Gastroesophageal sphincter (tissue), 4 donors: ENCODE measurements at regions not wholly inside any gene's neighbourhood (a gene's known extent, or its start where the extent isn't known, plus 50 kb on each side); places are given as distances from the start of the nearest gene placed in this dataset.

ENCODE experiments used
- ATAC-seq: fragments of 150-250 bp; one replicate; pipeline ENCODE4 v1.9.1; 2016; ENCODE audit warnings: mild to moderate bottlenecking, moderate library complexity
- H3K27ac ChIP-seq, 4 donors: fragments of 200-600 bp; sonication (generic) in 3 of 4; 1 replicate in 3 of 4; 2 replicates in 1 of 4; pipeline ENCODE4 v1.5.1; 2016 to 2019
- H3K27me3 ChIP-seq: fragments of 200-600 bp; sonication (generic); one replicate; pipeline ENCODE4 v1.5.1; 2019
- H3K36me3 ChIP-seq, 2 donors: fragments of 200-600 bp; sonication (generic); one replicate each; pipeline ENCODE4 v1.5.1; 2019; ENCODE audit warnings: control low read depth in 1 of 2
- H3K4me1 ChIP-seq, 3 donors: fragments of 200-600 bp; sonication (generic); 1 replicate in 2 of 3; 2 replicates in 1 of 3; pipeline ENCODE4 v1.5.1; 2016 to 2019; ENCODE audit warnings: control low read depth in 2 of 3
- H3K4me3 ChIP-seq, 2 donors: fragments of 200-600 bp; sonication (generic); one replicate each; pipeline ENCODE4 v1.5.1; 2019; ENCODE audit warnings: mild to moderate bottlenecking in 1 of 2, moderate library complexity in 1 of 2
- H3K9me3 ChIP-seq, 3 donors: fragments of 200-600 bp; sonication (generic); one replicate each; pipeline ENCODE4 v1.5.1; 2017 to 2019; ENCODE audit warnings: control low read depth in 2 of 3
- CTCF ChIP-seq, 4 experiments: fragments of 200-600 bp in 2 of 4; fragments of 450-650 bp in 2 of 4; sonication (generic) in 1 of 4; IDR thresholded peaks; one replicate each; pipeline ENCODE4 v1.5.1; 2017 to 2019; ENCODE audit warnings: antibody characterized with exemption in 4 of 4, mild to moderate bottlenecking in 2 of 4, moderate library complexity in 2 of 4
- EP300 ChIP-seq: sonication (generic); formaldehyde crosslinking; IDR thresholded peaks from one replicate; pipeline ENCODE4 v1.6.1; 2017; ENCODE audit warnings: antibody characterized with exemption, mild to moderate bottlenecking
- POLR2A ChIP-seq, 2 donors: fragments of 450-650 bp; IDR thresholded peaks; one replicate each; pipeline ENCODE4 v1.6.1; 2017; ENCODE audit warnings: antibody characterized with exemption in 2 of 2, mild to moderate bottlenecking in 2 of 2, moderate library complexity in 1 of 2
- POLR2AphosphoS5 ChIP-seq: sonication (generic); formaldehyde crosslinking; IDR thresholded peaks from one replicate; pipeline ENCODE4 v1.6.1; 2017; ENCODE audit warnings: antibody characterized with exemption
- WGBS, 2 donors: methylation state at CpG; one replicate each; pipeline ENCODE4 v1.1.5; 2018; ENCODE audit warnings: low coverage in 1 of 2; 5-methylcytosine and 5-hydroxymethylcytosine counted together

- Histone ChIP-seq H3K4me3 (no peak overlapping the region), H3K27ac (no peak overlapping the region), H3K27me3 (no peaks in the 10 kb centered on the region), H3K4me1 (peaks cover 0 to 4% (median 0%) of the 10 kb centered on the region in 3 donors), H3K9me3 (peaks cover 0 to 9% (median 0%) of the 10 kb centered on the region in 3 donors), H3K36me3 (no peaks in the 10 kb centered on the region)
- no peak for TF ChIP-seq POLR2AphosphoS5
- ATAC-seq = no peak
Observed at GRCh38 chr6:166101819-166102419, 65.7 kb downstream of the TBXT start.

DNA sequence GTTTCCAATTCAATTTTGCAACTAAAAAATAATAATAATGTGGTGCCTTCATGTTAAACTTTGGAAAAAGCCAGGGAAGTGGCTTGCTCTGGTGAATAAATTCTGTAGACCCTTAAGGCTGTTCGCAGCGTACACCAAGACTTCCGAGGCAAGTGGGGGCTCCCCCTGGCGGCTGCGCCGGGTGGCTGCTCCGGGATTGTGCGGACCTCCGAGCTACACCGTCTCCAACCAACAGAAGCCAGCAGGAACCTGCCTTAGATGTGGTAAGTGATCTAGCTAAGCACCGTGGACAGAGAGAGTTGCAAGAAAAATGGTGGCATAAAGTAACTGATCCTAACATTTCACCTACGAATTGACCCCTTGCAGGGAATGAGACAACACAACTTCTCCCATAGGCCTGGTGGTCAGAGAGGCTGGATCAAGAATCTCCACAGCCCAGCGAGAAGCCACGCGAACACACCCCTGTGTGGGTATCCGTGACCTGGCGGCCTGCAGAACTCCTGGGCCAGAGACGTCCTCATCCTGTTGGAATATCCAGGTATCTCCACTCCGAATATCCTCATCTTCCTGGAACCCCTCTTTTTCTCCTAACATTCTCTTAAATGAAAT lies 69.6 kb downstream of the TBXT start:
- WGBS, 2 donors = 10 to 36% methylated on average over 2 to 5 of the region's 19 CpGs
- Histone ChIP-seq H3K36me3 (no peaks in the 10 kb centered on the region), H3K27me3 (no peaks in the 10 kb centered on the region), H3K4me3 (peak overlapping the region; percentile 20 to 47), H3K27ac (no peak overlapping the region), H3K4me1 (no peaks in the 10 kb centered on the region), H3K9me3 (peaks cover 0 to 9% (median 0%) of the 10 kb centered on the region in 3 donors)
- TF ChIP-seq POLR2A (IDR thresholded peaks at IDR 0.05) = no peak
- peak; percentile 83 to 92 (median 90) for TF ChIP-seq CTCF (IDR thresholded peaks at IDR 0.05)
- peak; percentile 89 for ATAC-seq

DNA sequence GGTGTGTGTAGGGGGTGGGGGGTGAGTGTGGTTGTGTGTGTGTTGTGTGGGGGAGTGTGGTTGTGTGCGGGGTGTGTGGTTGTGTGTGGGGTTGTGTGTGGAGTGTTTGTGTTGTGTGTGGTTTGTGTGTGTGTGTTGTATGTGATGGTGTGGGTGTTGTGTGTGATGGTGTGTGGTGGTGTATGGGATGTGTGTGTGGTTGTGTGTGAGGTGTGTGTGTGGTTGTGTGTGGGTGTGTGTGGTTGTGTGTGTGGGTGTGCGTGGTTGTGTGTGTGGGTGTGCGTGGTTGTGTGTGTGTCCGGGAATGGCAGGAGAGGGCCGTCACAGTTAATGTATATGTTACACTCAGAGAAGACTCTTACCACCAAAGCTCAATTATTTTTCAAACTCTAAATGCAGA lies 79.8 kb downstream of the TBXT start:
- Histone ChIP-seq H3K4me3 (no peak overlapping the region), H3K9me3 (no peaks in the 10 kb centered on the region), H3K4me1 (no peaks in the 10 kb centered on the region), H3K27ac (no peak overlapping the region), H3K27me3 (no peaks in the 10 kb centered on the region), H3K36me3 (no peaks in the 10 kb centered on the region)
- no peak for ATAC-seq
- 78 to 90% methylated on average over 3 to 4 of the region's 5 CpGs for WGBS, 2 donors
- TF ChIP-seq POLR2AphosphoS5 = no peak
- TF ChIP-seq CTCF (IDR thresholded peaks at IDR 0.05) = no peak
- no peak for TF ChIP-seq POLR2A (IDR thresholded peaks at IDR 0.05)

DNA sequence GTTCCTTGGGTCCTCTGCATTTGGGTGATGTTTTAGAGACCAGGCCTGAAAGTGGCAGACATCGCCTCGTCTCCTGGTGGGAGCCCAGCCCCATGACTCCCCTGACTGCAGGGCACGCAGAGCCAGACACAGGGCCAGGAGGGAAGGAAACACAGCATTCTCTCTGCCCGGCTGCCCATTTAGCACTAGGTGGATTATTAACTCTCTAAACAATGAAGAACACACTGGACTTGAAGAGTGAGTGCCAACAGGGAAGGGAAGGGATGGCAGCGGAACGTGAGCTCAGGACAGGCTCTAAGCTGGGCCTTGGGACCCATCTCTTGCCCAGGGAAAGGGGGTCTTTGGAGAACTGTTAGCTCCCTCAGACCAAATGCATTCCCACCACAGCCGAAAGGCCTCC lies 80.4 kb downstream of the TBXT start:
- Histone ChIP-seq H3K36me3 (no peaks in the 10 kb centered on the region), H3K27ac (no peak overlapping the region), H3K27me3 (no peaks in the 10 kb centered on the region), H3K4me3 (no peak overlapping the region), H3K9me3 (no peaks in the 10 kb centered on the region), H3K4me1 (no peaks in the 10 kb centered on the region)
- TF ChIP-seq POLR2AphosphoS5 = no peak
- no peak for TF ChIP-seq POLR2A (IDR thresholded peaks at IDR 0.05)
- TF ChIP-seq EP300 = no peak
- TF ChIP-seq CTCF (IDR thresholded peaks at IDR 0.05) = no peak
- WGBS, 2 donors = 80 to 100% methylated on average over 1 to 3 of the region's 7 CpGs
- ATAC-seq = no peak

DNA sequence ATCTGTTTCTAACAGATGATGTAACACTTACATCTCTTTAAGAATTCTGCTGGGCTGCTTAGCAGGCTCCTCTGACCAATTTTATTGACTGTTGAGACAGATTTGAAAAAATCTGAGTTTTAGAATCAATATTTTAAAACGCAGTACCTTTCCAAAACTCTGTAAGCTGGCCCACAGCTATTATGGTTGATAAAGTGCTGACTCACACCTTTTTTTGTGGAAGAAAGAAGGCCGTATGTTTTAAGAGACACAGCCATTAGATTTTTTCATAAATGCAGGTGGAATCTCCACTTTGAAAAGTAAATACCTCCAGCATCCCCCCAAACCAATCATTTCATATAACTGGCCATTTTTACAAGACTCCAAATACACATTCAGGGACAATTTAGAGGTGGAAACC lies 82.2 kb downstream of the TBXT start:
- TF ChIP-seq POLR2A (IDR thresholded peaks at IDR 0.05) = no peak
- TF ChIP-seq EP300 = no peak
- TF ChIP-seq CTCF (IDR thresholded peaks at IDR 0.05) = no peak
- TF ChIP-seq POLR2AphosphoS5 = no peak
- ATAC-seq = no peak
- Histone ChIP-seq H3K27ac (no peak overlapping the region), H3K36me3 (no peaks in the 10 kb centered on the region), H3K4me3 (no peak overlapping the region), H3K9me3 (no peaks in the 10 kb centered on the region), H3K27me3 (no peaks in the 10 kb centered on the region), H3K4me1 (no peaks in the 10 kb centered on the region)
- 47 to 81% methylated on average over 2 of the region's 2 CpGs for WGBS, 2 donors
